Gastroesophageal sphincter (tissue), 3 donors: ENCODE measurements at regions not wholly inside any gene's neighbourhood (a gene's known extent, or its start where the extent isn't known, plus 50 kb on each side); places are given as distances from the start of the nearest gene placed in this dataset.

Source experiments
- CTCF ChIP-seq, 4 experiments: fragments of 200-600 bp in 2 of 4; fragments of 450-650 bp in 2 of 4; sonication (generic) in 1 of 4; IDR thresholded peaks; one replicate each; pipeline ENCODE4 v1.5.1; 2017 to 2019; ENCODE audit warnings: antibody characterized with exemption in 4 of 4, mild to moderate bottlenecking in 2 of 4, moderate library complexity in 2 of 4
- POLR2A ChIP-seq, 2 donors: fragments of 450-650 bp; IDR thresholded peaks; one replicate each; pipeline ENCODE4 v1.6.1; 2017; ENCODE audit warnings: antibody characterized with exemption in 2 of 2, mild to moderate bottlenecking in 2 of 2, moderate library complexity in 1 of 2

GRCh38 chr2:239770246-239770639, 254.9 kb downstream of the NDUFA10 start:
- TF ChIP-seq CTCF (IDR thresholded peaks at IDR 0.05) (no peak), POLR2A (IDR thresholded peaks at IDR 0.05) (no peak)
